LNCaP clone FGC (cell line): ENCODE measurements at regions not wholly inside any gene's neighbourhood (a gene's known extent, or its start where the extent isn't known, plus 50 kb on each side); places are given as distances from the start of the nearest gene placed in this dataset.
"Not testable (repeated sequence)": the region's sequence is repeated elsewhere in the genome, so short reads cannot be mapped to it uniquely, and the experiment has no call there.

ENCODE experiments used
- DNase-seq: peaks from one replicate; pipeline ENCODE4 v3.0.0-alpha.2; 2011; ENCODE audit warnings: low read depth
- H3K4me3 ChIP-seq: 2 replicates; pipeline ENCODE4 v1.5.1; 2011; ENCODE audit warnings: mild to moderate bottlenecking, low read depth, low read length, control low read depth
- CTCF ChIP-seq: IDR thresholded peaks from 2 replicates; pipeline ENCODE4 v1.5.1; 2012; ENCODE audit warnings: mild to moderate bottlenecking; ENCODE audit not compliant: control insufficient read depth, insufficient read depth; ENCODE audit errors: extremely low read depth

- H3K4me3 ChIP-seq, result no peak overlapping the region
- TF ChIP-seq CTCF, result no peak
- DNase-seq, result no peak
Measured at GRCh38 chr2:39494784-39495251, 57.7 kb upstream of the MAP4K3 start.

GRCh38 chr2:39497082-39497801, 60.2 kb upstream of the MAP4K3 start:
- DNase-seq, result no peak
- no peak for TF ChIP-seq CTCF
- no peak overlapping the region for H3K4me3 ChIP-seq

GRCh38 chr2:39498176-39498575, 61.1 kb upstream of the MAP4K3 start:
- H3K4me3 ChIP-seq, DNase-seq: not testable (repeated sequence)

GRCh38 chr2:39498786-39499185, 61.7 kb upstream of the MAP4K3 start:
- no peak for TF ChIP-seq CTCF
- H3K4me3 ChIP-seq, result no peak overlapping the region
- no peak for DNase-seq

GRCh38 chr2:39499336-39499735, 62.3 kb upstream of the MAP4K3 start:
- no peak for TF ChIP-seq CTCF
- DNase-seq, result no peak
- H3K4me3 ChIP-seq, result no peak overlapping the region

GRCh38 chr2:39501412-39501811, 64.3 kb upstream of the MAP4K3 start:
- no peak overlapping the region for H3K4me3 ChIP-seq
- DNase-seq, result no peak
- no peak for TF ChIP-seq CTCF

- TF ChIP-seq CTCF, result no peak
- DNase-seq, result no peak
- H3K4me3 ChIP-seq, result no peak overlapping the region
Measured at GRCh38 chr2:39503277-39503676, 66.2 kb upstream of the MAP4K3 start.
